ENCODE measurements at regions not wholly inside any gene's neighbourhood (a gene's known extent, or its start where the extent isn't known, plus 50 kb on each side); places are given as distances from the start of the nearest gene placed in this dataset.
A peak's percentile ranks its signal among the peaks of the same experiment; 100 is the strongest.
"Not testable (repeated sequence)": the region's sequence is repeated elsewhere in the genome, so short reads cannot be mapped to it uniquely, and the experiment has no call there.

- no peak for DNase-seq (ENCODE audit: low spot score)
- in situ Hi-C loops (cut with MboI; ENCODE audit: low pct_unique_long_range_greater_than_20kb, low sequenced_read_pairs, unreplicated experiment), result no loop called here
- no peak for TF ChIP-seq CTCF (IDR thresholded peaks at IDR 0.05; ENCODE audit: extremely low read depth, insufficient read depth, missing control alignments)
Observed at GRCh38 chr2:47697000-47697601, 85.8 kb upstream of the MSH6 start.

GRCh38 chr2:47696478-47696831, 86.5 kb upstream of the MSH6 start:
- in situ Hi-C loops (cut with MboI; ENCODE audit: low pct_unique_long_range_greater_than_20kb, low sequenced_read_pairs, unreplicated experiment), result no loop called here
- TF ChIP-seq CTCF (IDR thresholded peaks at IDR 0.05; ENCODE audit: extremely low read depth, insufficient read depth, missing control alignments), result no peak
- DNase-seq (ENCODE audit: low spot score), result no peak

- TF ChIP-seq CTCF (IDR thresholded peaks at IDR 0.05; ENCODE audit: extremely low read depth, insufficient read depth, missing control alignments), result no peak
- DNase-seq (ENCODE audit: low spot score), result no peak
- in situ Hi-C loops (cut with MboI; ENCODE audit: low pct_unique_long_range_greater_than_20kb, low sequenced_read_pairs, unreplicated experiment), result no loop called here
Observed at GRCh38 chr2:47695800-47696477, 87.0 kb upstream of the MSH6 start.

GRCh38 chr2:47694451-47694850, 88.5 kb upstream of the MSH6 start:
- in situ Hi-C loops (cut with MboI; ENCODE audit: low pct_unique_long_range_greater_than_20kb, low sequenced_read_pairs, unreplicated experiment); DNase-seq (ENCODE audit: low spot score): not testable (repeated sequence)

- DNase-seq (ENCODE audit: low spot score); in situ Hi-C loops (cut with MboI; ENCODE audit: low pct_unique_long_range_greater_than_20kb, low sequenced_read_pairs, unreplicated experiment): not testable (repeated sequence)
Observed at GRCh38 chr2:47690706-47691325, 92.1 kb upstream of the MSH6 start.

GRCh38 chr2:47690132-47690531, 92.8 kb upstream of the MSH6 start:
- in situ Hi-C loops (cut with MboI; ENCODE audit: low pct_unique_long_range_greater_than_20kb, low sequenced_read_pairs, unreplicated experiment), result no loop called here
- TF ChIP-seq CTCF (IDR thresholded peaks at IDR 0.05; ENCODE audit: extremely low read depth, insufficient read depth, missing control alignments), result no peak

GRCh38 chr2:47689118-47689517, 93.8 kb upstream of the MSH6 start:
- peak; percentile 56 for DNase-seq (ENCODE audit: low spot score)
- in situ Hi-C loops (cut with MboI; ENCODE audit: low pct_unique_long_range_greater_than_20kb, low sequenced_read_pairs, unreplicated experiment), result not testable (repeated sequence)

More at GRCh38 chr2:47690132-47690531, 92.8 kb upstream of the MSH6 start:
- no peak for DNase-seq (ENCODE audit: low spot score)

GRCh38 chr2:47688561-47688960, 94.4 kb upstream of the MSH6 start:
- DNase-seq (ENCODE audit: low spot score), result no peak
- in situ Hi-C loops (cut with MboI; ENCODE audit: low pct_unique_long_range_greater_than_20kb, low sequenced_read_pairs, unreplicated experiment), result no loop called here
- no peak for TF ChIP-seq CTCF (IDR thresholded peaks at IDR 0.05; ENCODE audit: extremely low read depth, insufficient read depth, missing control alignments)
